ENCODE measurements at regions not wholly inside any gene's neighbourhood (a gene's known extent, or its start where the extent isn't known, plus 50 kb on each side); places are given as distances from the start of the nearest gene placed in this dataset.

DNA sequence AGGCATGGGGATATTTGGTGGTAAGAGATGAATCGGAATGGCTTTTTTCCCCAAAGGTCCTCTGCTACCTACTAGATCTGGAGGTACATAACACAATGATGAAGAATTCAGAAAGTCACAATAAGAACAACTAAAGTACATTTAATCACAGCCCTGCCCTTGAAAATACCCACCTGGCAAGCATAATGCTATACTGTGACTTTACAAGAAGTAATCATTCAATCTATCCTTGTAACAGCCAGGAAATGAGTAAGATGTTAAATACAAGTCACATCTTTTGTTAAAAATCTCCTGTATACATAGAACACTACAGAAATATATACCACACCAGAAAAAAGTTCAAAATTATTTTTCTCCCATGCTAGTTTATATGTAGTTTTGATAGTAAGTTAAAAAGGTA, 108.3 kb upstream of the ABCB5 start:
- Histone ChIP-seq H3K4me3 (no peak overlapping the region), H3K4me2 (ENCODE audit: insufficient read depth, low read length) (no peak overlapping the region), H4K20me1 (replicated peaks; ENCODE audit: control insufficient read depth, insufficient read depth, low read length) (no peaks in the 10 kb centered on the region), H3K79me2 (ENCODE audit: control insufficient read depth, insufficient read depth, low read length) (no peaks in the 10 kb centered on the region), H3K9me1 (ENCODE audit: control insufficient read depth, insufficient read depth, low read length) (no peaks in the 10 kb centered on the region), H3K36me3 (ENCODE audit: control insufficient read depth, insufficient read depth, low read length) (no peaks in the 10 kb centered on the region), H3K4me1 (replicated peaks in 1 of 2; ENCODE audit: control insufficient read depth in 2 of 2, insufficient read depth in 2 of 2, low read length in 2 of 2) (no peaks in the 10 kb centered on the region), H3K27me3 (ENCODE audit: control insufficient read depth in 2 of 2, insufficient read depth in 2 of 2, low read length in 2 of 2) (no peaks in the 10 kb centered on the region), H2AFZ (ENCODE audit: low read depth, low read length) (no peak overlapping the region), H3K9me3 (replicated peaks; ENCODE audit: control insufficient read depth, insufficient read depth, low read depth, low read length) (no peaks in the 10 kb centered on the region), H3K9ac (ENCODE audit: insufficient read depth in 1 of 2, low read depth in 2 of 2, low read length in 2 of 2) (no peak overlapping the region), H3K27ac (ENCODE audit: extremely low read depth, low read depth, low read length) (no peak overlapping the region)
- DNase-seq (ENCODE audit: extremely low read depth in 1 of 4, low spot score in 3 of 4) (no peak), FAIRE-seq (no peak), ATAC-seq (no peak)
- WGBS (ENCODE audit: insufficient coverage, low coverage, missing lambda C conversion rate) = 0% methylated on average over 1 of the region's 1 CpG
- no peak for TF ChIP-seq DMBX1 (CRISPR knock-in tag; IDR thresholded peaks at IDR 0.05; ENCODE audit: borderline replicate concordance)
- TF ChIP-seq MYNN (IDR thresholded peaks at IDR 0.05) = no peak
- TF ChIP-seq MYNN (CRISPR knock-in tag; IDR thresholded peaks at IDR 0.05) = no peak
- TF ChIP-seq RBM34 (IDR thresholded peaks at IDR 0.05; ENCODE audit: borderline replicate concordance, insufficient read depth, low read length) = no peak
- no peak for TF ChIP-seq HLTF (IDR thresholded peaks at IDR 0.05)
- TF ChIP-seq, protein P1, sequence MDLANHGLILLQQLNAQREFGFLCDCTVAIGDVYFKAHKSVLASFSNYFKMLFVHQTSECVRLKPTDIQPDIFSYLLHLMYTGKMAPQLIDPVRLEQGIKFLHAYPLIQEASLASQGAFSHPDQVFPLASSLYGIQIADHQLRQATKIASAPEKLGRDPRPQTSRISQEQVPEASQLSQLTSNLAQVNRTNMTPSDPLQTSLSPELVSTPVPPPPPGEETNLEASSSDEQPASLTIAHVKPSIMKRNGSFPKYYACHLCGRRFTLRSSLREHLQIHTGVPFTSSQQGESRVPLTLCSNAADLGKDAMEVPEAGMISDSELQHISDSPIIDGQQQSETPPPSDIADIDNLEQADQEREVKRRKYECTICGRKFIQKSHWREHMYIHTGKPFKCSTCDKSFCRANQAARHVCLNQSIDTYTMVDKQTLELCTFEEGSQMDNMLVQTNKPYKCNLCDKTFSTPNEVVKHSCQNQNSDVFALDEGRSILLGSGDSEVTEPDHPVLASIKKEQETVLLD (IDR thresholded peaks at IDR 0.05) = no peak
- no peak for TF ChIP-seq SIN3B (IDR thresholded peaks at IDR 0.05; ENCODE audit: low read depth)
- TF ChIP-seq ZBTB8A (IDR thresholded peaks at IDR 0.05; ENCODE audit: partially characterized antibody) = no peak
- TF ChIP-seq FOSL1 (tag; conservative IDR thresholded peaks at IDR 0.05) = no peak
- TF ChIP-seq CBX3 (IDR thresholded peaks at IDR 0.05; ENCODE audit: borderline replicate concordance in 1 of 2, low read length in 2 of 2) = no peak
- no peak for TF ChIP-seq GTF2E2 (tag; IDR thresholded peaks at IDR 0.05)
- no peak for TF ChIP-seq SMC3 (conservative IDR thresholded peaks at IDR 0.05; ENCODE audit: insufficient read depth, low read depth, low read length)
- in situ Hi-C loops (cut with MboI) (no loop called here), intact Hi-C loops (cut with micrococcal nuclease) (no loop called here)
- ChIA-PET CTCF (ENCODE audit: low intra/inter-chr PET ratio) (no interaction called here), POLR2A (no interaction called here)
- no TSS peak for BruUV-seq (replicated peaks)
